ENCODE measurements at regions not wholly inside any gene's neighbourhood (a gene's known extent, or its start where the extent isn't known, plus 50 kb on each side); places are given as distances from the start of the nearest gene placed in this dataset.

DNA sequence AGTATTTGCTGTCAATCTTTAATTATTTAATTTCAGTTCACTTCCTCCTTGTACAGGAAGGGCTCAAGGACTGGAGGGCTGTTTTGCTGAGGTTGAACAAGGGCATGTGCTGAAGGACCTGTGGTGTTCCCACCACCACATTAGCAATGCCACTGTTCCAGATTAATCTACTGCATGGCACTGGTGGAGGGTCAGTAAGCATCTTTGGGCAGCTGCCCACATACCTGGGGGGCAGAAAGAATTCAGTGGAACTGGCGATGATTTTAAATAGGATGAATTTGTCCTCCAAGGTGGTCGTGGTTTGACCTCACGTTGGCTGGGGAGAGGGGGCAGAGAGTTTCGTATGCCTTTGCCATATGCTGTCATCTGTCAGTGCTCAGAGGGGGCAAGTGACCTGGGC lies 244.8 kb downstream of the TLE3 start:
- no peak for DNase-seq

DNA sequence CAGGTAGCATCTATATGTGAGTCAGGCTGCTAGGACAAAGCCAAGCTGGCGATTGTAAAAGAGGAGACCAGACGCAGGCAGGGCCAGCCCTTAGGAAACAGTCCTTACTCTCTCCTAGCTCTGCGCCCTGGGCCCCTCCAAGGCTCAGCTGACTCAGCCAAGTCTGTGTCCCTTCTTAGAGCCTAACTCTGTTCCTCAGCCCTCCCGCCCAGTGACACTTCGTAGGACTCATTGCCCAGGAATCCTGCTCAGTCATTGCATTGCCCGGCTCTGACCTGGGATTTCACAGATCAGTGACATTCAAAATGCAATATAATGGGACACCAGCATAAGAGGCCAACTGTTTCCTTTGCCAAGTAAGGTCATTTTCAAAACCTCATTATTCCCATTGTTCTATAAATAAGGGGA lies 244.2 kb downstream of the TLE3 start:
- DNase-seq: no peak

DNA sequence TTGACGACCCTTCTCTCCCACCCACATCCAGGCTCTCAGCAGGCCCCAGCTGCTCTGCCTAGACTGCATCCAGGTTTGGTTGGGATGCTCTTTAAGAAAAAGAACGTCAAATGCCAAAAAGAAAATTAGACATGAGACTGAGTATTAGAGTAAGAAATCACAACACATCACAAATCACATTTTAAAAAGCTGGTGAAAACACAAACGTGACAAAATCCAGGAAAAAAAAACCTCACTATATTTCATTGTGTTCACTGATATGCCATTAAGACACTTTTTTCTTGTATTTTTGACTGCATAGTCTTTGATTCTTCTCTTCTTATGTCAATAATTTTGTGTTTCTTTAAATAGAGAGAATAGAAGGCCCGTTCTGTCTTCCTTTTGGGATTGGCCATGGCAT lies 243.7 kb downstream of the TLE3 start:
- DNase-seq: no peak

DNA sequence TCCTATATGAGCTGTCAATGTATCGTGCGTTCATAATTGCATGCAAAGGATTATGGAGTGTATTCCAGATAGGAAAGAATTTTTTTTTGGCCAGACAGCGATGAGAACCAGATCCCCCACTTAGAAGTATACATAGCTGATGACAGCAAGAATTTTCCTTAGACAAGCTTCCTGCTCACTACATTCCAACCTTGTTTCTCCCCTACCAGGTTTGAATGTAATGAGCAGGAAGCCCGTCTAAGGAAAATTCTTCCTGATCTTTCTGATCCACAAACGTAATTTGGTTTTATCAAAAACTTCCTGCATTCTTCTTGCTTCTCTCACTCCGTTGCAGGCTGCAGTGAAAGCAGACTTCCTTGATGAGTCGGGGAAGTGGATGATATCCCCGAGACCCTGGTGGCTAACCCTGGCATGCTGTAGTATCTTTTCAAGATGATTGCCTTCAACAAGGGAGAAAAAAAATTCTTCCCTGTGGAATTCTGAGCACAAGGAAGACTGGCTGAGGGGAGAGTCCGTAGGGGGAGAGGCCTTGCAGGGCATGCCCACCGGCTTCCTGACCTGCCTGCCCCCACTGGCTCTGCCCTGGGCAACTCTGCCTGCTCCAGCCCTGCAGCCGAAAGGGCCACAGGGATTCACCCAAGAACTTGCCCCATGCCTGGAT lies 243.1 kb downstream of the TLE3 start:
- DNase-seq: no peak

DNA sequence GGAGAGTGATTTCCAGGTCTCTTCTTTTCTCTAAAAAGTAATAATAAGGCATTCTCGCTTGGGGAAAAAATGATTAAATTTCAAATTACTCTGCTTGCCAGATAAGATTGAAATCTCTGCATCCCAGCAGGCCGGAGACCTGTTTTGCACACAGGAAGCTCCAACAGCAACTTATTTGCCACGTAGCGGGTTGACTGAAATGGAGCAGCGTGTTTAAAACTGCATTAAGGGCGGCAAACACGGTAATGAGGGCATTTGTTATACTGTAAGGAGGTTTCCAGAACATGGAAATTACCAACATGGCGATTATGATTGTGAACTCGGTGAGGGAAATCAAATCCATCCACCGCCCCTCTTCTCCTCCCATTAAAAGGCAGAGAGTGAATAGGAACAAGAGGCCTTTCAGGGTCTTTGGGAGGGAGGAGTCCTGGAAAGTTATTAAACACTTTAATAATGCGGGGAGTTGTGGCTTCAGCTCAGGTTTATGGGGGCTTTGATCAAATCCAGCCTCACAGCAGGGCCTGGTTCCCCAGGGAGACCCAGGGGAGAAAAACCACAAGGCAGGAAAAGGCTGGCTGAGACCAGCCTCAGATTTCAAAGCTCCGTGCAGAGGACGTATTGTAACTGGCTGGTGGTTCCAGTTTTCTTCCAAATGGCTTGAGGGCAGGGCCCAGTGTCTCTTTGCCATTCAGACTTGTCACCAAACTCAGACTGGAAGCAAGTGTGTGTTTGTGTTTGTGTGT lies 242.3 kb downstream of the TLE3 start:
- DNase-seq: no peak

DNA sequence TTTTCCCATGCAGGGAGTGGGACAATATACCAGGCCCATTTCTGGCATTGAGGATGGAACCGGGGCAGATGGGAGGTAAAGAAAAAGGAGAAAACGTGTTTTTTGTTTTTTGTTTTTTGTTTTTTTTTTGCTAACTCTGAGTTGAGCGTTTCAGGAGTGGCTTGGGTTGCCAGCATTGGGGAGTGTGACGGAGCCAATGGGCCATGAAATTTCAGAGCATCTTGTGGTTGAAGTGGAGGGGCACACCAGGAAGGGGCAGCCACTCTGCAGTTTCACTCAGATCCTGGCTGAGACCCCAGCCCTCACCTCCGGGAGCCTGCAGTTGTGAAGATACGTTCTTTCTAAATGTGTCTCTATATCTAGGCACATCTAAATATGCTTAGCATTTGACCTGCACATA lies 240.5 kb downstream of the TLE3 start:
- DNase-seq: no peak

DNA sequence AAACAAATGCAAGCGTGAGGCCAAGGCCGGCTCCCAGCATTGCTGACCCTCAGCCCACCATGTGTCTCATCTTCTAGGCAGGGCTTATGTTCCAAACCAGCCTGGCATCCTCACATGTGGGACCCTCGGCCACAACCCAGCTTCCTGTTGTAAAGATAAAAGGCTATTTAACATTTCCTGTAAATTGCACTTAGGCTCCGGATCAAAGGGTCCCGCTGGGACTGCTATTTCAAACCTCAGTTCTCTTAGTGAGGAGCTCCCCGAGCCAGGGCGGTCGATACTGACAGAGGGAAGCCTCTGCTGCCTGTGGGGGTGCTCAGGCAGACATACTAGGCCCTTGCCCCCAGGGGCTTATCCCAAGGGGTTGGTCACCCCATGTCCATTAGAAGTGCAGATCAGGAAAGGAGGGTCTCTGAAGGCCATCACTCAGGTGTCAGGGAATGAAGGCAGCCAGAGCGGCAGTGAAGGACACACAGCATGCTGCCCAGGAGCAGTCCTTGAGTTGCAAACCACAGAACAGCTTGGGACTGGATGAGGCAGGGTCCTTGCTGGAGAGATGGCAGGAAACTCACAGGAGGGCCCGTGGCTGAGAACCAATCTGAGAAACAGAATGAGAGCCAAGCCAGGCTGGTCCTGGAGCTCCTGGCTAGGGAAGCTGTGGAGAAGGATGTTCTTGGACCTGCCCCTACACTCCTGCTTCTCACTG lies 239.9 kb downstream of the TLE3 start:
- DNase-seq: no peak

DNA sequence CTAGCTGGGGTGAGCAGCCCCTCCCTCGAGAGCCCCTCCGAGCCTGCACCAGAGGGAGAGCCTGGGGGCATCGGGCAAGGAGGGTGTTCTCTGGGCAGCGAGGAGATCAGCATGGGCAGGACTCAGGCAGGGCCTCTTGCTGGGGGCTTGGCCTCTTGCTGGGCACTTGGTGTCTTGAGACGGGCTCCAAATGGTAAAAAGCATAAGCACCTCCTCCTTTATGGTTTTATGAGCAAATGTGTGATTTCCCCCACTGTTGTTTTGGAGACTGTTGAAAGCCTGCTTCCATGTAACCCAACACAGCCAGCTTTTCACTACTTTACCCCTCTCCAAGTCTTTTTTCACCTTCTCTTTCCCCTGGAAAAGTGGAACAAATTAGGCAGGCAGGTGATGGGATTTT lies 239.3 kb downstream of the TLE3 start:
- no peak for DNase-seq

DNA sequence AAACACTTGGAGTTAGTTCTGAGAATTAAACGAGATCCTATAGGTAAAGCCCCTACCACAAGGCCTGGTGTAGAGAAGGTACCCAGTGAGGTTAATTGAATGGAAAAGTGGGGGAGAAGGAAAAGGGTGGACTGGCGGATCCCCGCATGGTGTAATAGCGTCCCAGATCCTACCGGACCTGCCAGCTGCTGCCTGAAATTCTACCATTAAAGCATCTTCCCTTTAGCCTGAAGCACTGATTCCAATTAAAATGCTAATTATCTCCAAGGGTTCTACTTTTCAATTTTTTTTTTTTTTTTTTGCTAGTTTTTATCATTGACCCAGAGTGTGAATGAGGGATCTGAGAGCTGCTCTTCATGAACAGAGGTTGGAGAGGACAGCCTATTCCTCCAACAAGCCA lies 237.9 kb downstream of the TLE3 start:
- no peak for DNase-seq

DNA sequence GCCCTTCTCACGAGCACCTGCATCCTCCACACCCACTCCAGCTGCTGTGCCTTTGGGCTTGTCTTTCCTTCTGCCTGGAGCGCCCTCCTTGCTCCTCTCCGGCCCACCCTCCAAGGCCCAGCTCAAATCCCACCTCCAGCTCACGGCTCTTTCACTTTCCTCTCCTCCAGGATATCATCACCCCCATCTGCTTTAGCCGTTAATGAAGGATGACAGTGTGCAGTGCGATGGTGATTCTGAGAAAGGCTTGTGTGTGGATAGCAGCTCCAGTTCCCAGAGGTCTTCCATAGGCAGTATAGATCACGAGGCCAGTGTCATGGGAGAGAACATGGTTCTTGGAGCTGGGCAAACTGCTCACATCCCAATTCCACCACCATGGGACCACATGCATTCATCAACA lies 237.4 kb downstream of the TLE3 start:
- DNase-seq: no peak

DNA sequence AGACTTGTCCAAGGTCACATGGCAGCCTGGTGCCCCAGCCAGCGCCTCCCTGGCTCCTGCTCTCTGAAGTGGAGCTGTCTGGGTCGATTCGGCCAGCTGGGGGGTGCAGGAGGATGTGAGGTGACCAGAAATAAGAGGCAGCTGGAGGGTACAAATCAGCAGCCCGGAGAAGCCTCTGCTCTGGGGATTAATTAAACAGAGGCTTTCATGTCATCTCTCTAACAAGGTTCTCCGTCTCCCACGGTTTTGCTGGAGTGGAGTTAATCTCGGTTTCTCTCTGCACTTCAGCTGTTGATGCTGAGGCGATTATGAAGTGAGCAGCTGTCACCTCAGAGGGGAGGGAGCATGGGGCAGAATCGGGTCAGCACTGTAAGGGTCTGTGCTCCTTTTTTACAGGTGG lies 236.8 kb downstream of the TLE3 start:
- no peak for DNase-seq

DNA sequence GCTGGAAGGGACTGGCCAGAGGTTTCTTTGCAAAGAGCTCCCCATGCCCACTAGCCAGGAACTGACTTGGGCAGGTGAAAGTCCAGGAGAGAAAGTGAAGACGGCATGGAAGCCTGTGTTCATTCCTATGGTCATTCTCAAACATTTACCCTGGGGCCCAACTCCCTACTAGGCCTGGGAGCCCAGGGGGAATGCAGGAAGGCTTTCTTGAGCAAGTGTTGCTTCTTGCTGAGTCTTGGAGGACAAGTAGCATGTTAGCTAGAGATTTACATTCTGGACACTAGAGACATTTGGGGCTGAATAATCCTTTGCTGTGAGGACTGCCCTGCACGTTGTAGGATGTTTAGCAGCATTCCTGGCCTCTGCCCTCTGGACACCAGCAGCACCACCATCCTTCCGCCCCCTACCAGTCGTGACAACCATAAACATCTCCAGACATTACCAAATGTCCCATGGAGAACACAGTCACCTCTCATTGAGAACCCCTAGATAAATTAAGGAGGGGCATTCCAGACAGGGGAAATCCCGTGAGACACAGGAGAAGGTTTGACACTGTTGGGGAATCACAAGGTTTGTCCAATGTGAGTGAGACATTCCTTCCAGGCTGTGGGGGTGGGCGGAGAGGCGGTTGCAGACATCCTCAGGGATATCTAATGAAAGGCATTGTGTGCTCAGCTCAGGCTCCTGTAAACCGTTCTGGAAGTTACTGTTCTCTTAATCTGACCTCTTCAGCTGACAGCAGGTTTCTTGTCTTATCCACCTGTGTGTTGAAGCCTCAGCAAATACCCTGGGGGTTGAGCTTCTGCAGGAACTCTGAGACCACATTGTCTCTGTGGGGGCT lies 236.2 kb downstream of the TLE3 start:
- no peak for DNase-seq

DNA sequence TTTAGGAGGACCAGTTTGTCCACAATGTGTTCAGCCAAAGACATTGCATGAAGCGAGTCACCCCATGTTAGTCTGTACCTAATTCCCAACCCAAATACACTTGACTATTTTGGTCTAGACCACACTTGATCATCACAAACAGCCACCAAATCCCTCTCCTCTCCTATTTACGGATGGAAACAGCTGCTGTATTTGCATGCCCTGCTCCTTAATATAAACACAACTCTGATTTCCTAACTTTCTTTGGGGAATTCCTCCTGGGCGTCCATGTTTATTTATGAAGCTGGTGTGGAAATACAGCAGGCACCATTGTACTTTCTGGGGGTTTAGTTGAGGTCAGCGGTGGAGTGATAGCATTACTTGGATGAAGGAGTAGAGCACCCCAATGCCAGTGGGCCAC lies 235.2 kb downstream of the TLE3 start:
- DNase-seq: no peak

DNA sequence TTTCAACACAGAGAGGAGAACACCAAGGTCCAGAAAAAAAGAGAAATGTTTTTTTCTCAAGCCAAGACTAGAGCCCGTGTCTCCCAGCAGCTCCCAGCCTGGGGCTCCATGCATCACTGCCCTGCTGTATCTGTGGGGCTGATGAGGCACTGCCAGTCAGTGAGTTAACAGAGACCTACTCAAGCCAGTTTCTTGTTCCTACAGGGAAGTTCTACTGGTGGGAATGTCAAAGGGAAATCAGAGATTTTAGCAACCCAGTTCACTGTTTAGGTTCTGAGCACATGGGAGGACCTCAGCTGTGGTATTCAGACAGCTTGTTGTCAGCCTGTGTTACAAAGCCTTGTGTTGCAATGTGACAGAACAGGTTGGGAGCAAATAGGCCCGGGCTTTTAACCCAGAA lies 234.3 kb downstream of the TLE3 start:
- no peak for DNase-seq

DNA sequence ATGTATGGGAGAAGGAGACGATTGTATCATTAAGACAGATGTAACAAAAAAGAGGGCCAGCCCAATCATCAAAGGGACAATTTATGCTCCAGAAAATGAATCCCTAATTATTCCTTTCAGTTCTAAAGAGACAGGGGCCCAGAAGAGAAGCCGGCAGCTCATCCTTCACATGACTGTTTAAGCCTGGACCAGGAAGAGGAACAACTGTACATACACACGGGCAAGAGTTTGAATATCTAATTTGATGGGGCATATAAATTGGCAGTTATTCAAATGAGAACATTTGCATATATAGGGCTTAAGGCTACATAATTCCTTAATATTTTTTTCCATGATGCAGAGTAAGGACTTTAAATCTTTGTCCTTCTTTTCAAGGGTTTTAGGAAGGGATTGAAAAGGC lies 232.3 kb downstream of the TLE3 start:
- no peak for DNase-seq

DNA sequence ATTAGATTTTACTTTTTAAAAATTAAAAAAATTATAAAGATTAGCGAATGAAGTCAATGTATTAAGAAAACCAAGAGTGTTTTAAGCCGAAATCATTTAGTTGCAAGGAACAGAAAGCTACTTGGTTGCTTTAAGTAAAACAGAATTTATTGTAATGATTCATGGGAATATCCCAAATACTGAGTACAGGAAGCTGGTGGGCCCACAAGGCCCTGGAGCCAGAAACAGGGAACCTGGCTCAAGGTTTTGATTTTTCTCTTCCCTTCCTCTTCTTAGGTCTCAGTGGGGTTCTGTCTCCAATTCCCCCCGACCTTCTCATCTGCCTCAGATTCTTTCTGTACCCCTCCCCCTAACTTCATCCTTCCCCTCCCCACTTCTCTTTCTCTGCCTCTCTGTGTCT lies 229.0 kb downstream of the TLE3 start:
- no peak for DNase-seq

DNA sequence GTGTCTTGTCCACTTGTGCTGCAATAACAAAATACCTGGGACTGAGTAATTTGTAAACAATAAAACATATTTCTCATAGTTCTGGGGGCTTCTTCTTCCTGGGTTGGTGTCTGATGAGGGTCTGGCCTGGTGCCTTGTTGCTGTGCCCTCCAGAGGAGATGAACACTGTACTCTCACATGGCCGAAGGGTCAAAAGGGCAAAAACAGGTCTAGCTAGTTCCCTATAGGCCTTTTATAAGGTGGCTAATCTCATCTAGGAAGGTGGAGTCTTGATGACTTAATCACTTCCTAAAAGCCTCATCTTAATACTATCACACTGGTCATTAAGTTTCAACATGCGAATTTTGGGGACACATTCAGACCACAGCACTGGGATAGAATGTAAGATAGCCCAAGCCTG lies 228.4 kb downstream of the TLE3 start:
- no peak for DNase-seq

DNA sequence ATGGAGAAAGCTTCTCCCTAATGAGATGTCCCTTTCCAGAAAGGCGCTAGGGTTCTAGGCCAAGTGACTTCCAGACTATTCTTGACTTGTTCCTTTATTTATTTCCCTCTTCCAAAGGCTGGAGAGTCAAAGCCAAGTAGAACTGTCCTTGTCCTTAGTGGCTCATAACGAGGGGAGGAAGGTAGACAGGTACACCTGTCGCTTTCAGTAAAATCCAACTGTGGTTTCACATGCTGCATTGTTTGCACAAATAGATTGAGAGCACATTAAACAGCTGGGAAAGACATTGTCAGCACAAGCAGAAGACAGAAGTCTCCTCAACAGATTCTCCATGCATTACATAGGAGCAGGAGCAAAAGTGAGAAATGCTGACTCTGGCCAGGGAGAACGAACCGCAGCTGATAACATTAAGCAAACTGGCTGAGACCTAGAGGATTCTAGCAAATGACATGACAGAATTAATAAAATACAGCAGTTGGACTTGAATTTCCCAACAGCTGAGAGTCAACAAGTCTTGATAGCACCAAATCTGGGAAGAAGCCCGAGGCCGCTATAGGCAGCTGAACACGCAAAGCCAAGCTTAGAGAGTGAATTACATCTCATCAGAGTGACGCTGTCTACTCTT lies 227.7 kb downstream of the TLE3 start:
- DNase-seq: no peak

DNA sequence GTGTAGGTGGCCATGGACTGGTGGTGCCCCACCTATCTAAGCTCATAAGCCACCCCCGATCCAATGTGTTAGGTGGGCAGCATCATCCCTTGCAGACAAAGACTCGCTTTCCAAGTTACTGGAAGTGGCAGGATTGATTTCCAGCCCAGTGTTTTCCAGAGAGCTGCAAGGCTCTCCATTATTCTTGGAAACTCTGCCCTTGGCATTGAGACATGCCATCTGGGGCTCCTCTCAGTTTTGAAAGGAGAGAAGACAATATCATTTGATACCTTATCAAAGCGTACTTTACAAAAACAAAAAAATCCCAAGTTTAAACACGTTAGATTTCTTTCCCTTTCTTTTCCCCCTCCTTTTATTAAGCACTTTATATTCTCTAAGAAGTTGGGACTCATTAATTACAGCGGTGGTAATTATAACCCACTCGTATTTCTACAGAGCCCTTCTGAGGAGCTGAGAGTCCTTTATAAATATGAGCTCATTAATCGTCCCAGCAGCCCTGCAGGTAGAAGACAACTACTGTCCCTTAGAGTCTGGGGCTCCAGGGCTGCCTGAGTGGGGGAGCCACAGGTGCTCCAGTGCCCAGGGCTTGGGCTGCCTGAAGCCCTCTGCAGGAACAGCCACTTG lies 226.1 kb downstream of the TLE3 start:
- no peak for DNase-seq

DNA sequence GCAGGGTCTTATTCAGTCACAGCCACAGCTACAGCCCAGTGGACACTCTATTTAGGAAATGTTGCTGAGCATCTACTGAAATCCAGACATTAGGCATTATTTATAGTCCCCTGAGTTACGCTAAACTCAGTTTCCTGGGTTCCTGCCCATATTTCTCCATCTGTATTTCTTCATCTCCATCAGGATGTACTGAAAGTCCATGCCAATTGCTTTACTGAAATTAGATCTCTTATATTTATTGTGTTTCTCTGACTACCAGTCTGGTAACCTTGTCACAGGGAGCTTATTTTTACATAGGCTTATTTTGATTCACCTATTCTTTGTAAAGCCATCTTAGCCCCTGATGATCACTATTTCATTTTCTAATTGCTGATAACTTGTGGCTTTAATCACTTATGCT lies 223.9 kb downstream of the TLE3 start:
- DNase-seq: no peak

DNA sequence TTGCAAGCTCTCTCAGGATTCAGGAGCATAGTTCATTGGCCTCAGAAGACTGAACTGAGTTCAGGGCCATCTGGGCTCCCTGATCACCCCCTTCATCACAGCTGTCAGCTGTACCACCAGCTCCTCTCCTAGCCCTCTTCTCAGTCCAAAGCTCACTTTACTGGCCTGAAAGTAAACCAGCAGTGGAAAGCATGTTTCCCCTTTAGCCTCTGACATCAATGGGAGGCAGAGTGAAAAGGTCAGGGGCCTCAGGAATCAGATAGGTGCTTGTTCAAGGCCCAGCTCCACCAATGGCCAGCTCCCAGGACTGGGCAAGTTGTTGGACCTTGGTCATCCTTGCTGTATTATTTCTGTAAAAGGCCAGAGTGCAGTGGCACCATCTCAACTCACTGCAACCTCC lies 223.4 kb downstream of the TLE3 start:
- DNase-seq: no peak

Data from NCI-H2081 treated with DMSO at 0.1 percent for 48 hours (cell line).